AG04450 (cell line): ENCODE measurements at regions not wholly inside any gene's neighbourhood (a gene's known extent, or its start where the extent isn't known, plus 50 kb on each side); places are given as distances from the start of the nearest gene placed in this dataset.

ENCODE experiments used
- CTCF ChIA-PET: fragments of 300-600, 350-600 bp; formaldehyde crosslinking; extraction: SDS; loops from one replicate; lab custom pipeline; 2022; ENCODE audit warnings: antibody characterized with exemption, inconsistent platforms; lab: Charles Lee
- POLR2A ChIA-PET: fragments of 350-600 bp; formaldehyde crosslinking; extraction: SDS; loops from one replicate; lab custom pipeline; 2021; ENCODE audit warnings: antibody characterized with exemption, inconsistent platforms; lab: Yijun Ruan, JAX
- DNase-seq: peaks from one replicate; pipeline ENCODE4 v3.0.0-alpha.2; 2011; ENCODE audit warnings: low read depth, low spot score
- H3K27ac ChIP-seq: one replicate; pipeline ENCODE4 v1.5.1; 2012; ENCODE audit warnings: low read depth, low read length, control low read depth
- H3K27me3 ChIP-seq: one replicate; pipeline ENCODE4 v1.6.0; 2012; ENCODE audit warnings: low read length; ENCODE audit not compliant: control insufficient read depth, insufficient read depth
- H3K4me3 ChIP-seq: 2 replicates; pipeline ENCODE4 v1.5.1; 2011; ENCODE audit warnings: mild to moderate bottlenecking, low read depth, low read length, control low read depth
- H3K9me3 ChIP-seq: 2 replicates; pipeline ENCODE4 v1.5.1; 2012; ENCODE audit warnings: low read length; ENCODE audit not compliant: control insufficient read depth, insufficient read depth
- TF ChIP-seq, protein P1 (sequence below): IDR thresholded peaks from 2 replicates; pipeline ENCODE4 v1.5.1; 2011; ENCODE audit warnings: low read depth, low read length, control low read depth, inconsistent platforms

DNA sequence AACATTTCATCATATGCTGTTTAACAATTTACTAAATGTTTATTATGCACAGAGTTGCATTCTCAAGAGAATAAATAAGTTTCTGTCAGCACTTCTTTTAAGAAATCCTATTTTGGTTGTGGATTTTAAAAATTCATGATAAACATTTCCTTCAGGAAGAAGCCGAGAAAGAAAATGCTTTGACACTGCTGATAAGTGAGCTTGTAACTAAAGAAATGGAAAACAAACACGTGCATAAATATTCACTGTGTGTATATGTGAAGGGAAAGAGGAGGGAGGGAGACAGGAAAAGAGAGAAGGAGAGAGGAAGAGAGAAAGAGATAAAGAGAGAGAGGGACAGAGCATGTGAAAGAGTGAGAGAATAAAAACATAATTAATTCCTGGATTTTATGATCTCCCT, 1165.0 kb downstream of the DIAPH3 start:
- TF ChIP-seq, protein P1, sequence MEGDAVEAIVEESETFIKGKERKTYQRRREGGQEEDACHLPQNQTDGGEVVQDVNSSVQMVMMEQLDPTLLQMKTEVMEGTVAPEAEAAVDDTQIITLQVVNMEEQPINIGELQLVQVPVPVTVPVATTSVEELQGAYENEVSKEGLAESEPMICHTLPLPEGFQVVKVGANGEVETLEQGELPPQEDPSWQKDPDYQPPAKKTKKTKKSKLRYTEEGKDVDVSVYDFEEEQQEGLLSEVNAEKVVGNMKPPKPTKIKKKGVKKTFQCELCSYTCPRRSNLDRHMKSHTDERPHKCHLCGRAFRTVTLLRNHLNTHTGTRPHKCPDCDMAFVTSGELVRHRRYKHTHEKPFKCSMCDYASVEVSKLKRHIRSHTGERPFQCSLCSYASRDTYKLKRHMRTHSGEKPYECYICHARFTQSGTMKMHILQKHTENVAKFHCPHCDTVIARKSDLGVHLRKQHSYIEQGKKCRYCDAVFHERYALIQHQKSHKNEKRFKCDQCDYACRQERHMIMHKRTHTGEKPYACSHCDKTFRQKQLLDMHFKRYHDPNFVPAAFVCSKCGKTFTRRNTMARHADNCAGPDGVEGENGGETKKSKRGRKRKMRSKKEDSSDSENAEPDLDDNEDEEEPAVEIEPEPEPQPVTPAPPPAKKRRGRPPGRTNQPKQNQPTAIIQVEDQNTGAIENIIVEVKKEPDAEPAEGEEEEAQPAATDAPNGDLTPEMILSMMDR: no peak

DNA sequence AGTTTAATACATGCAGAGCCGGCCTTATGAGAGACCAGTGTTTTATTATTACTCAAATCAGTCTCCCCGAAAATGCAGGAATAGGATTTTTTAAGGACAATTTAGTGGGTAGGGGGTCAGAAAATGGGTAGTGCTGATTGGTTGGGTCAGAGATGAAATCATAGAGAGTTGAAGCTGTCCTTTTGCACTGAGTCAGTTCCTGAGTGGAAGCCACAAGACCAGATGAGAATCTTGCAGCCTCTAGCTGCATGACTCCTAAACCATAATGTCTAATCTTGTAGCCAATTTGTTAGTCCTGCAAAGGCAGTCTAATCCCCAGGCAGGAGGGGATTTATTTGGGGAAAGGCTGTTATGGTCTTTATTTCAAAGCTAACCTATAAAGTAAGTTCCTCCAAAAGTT, 1163.9 kb downstream of the DIAPH3 start:
- TF ChIP-seq, protein P1: no peak
- ChIA-PET POLR2A (no interaction called here), CTCF (no interaction called here)
- H3K9me3 ChIP-seq: no peaks in the 10 kb centered on the region
- no peak overlapping the region for H3K4me3 ChIP-seq
- DNase-seq: no peak
- H3K27me3 ChIP-seq: no peaks in the 10 kb centered on the region
- no peak overlapping the region for H3K27ac ChIP-seq

More for the DNA sequence above, 1165.0 kb downstream of the DIAPH3 start:
- H3K27ac ChIP-seq: no peak overlapping the region
- no peaks in the 10 kb centered on the region for H3K27me3 ChIP-seq
- no peak overlapping the region for H3K4me3 ChIP-seq
- ChIA-PET CTCF (no interaction called here), POLR2A (no interaction called here)
- no peaks in the 10 kb centered on the region for H3K9me3 ChIP-seq
- no peak for DNase-seq

DNA sequence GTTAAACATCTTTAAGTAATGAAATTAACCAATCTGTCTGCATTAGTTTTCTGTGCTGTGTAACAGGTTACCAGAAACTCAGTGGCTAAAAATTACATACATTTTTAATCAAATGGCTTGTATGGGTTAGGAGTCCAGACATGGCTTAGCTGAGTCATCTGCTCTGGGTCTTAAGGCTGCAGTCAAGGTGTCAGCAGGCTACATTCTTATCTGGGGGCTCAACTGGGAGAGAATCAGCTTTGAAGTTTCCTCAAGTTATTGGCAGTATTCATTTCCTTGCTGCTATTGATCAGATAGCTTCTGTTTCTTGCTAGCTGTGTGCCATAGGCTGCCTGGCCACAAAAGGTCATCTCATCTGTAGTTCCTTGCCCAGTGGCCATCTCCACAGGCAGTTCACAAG, 1163.0 kb downstream of the DIAPH3 start:
- no peaks in the 10 kb centered on the region for H3K27me3 ChIP-seq
- H3K9me3 ChIP-seq: no peaks in the 10 kb centered on the region
- no peak overlapping the region for H3K27ac ChIP-seq
- H3K4me3 ChIP-seq: no peak overlapping the region
- POLR2A ChIA-PET: interaction anchor here (0.5 kb wide), 1 partner anchor 251 kb away, joined by 3 read pairs; no protein-coding TSS in a partner anchor
- CTCF ChIA-PET: no interaction called here
- DNase-seq: no peak
- TF ChIP-seq, protein P1: no peak

DNA sequence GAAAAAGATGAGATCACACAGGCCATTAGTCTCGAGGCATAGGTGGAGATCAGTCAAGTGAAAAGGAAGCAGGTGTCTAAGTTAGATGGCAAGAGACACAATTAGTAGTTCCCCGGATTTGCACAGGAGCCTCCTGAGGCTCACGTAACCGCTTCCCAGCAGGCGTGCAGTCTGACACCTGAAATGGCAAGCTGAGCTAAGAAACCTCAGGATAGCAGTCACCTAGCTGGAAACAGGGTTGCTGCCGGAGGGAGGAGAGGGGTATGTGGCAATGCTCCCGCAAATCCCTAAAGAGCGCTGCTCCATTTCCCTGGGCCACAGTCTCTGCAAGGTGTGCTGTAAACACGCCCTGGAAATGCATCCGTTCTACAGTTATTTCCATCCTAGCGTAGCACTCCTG, 1151.0 kb downstream of the DIAPH3 start:
- H3K9me3 ChIP-seq: no peaks in the 10 kb centered on the region
- ChIA-PET CTCF (no interaction called here), POLR2A (no interaction called here)
- DNase-seq: no peak
- H3K27ac ChIP-seq: no peak overlapping the region
- H3K4me3 ChIP-seq: no peak overlapping the region
- H3K27me3 ChIP-seq: no peaks in the 10 kb centered on the region
- TF ChIP-seq, protein P1: no peak

DNA sequence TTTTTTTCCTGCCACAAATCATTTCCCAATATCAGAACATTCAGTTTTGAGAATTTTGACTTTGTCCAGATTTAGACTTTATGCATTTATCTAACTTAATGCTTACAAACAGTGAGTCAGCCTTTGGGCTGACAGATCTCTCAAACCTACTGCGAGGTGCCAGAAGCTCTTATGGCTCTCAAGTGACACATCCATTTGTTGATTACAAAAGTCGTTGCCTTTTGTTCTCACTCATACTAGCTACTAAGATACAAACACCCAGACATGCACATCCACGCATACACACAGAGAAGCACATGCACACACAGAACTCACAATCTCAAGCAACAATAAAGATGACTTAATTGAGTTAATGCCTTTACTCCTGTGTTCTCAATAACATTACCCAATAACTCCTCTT, 1147.5 kb downstream of the DIAPH3 start:
- no peaks in the 10 kb centered on the region for H3K27me3 ChIP-seq
- no peak overlapping the region for H3K4me3 ChIP-seq
- TF ChIP-seq, protein P1: no peak
- no peak for DNase-seq
- no peak overlapping the region for H3K27ac ChIP-seq
- H3K9me3 ChIP-seq: no peaks in the 10 kb centered on the region
- ChIA-PET POLR2A (no interaction called here), CTCF (interaction anchor here (0.9 kb wide), 1 partner anchor 18 kb away, joined by 3 read pairs; no protein-coding TSS in a partner anchor)
